Hepatocyte (in vitro differentiated cells): ENCODE measurements at regions not wholly inside any gene's neighbourhood (a gene's known extent, or its start where the extent isn't known, plus 50 kb on each side); places are given as distances from the start of the nearest gene placed in this dataset.

Experiments used
- CTCF ChIP-seq: fragments of 200-600 bp; sonication (generic); IDR thresholded peaks from 2 replicates; pipeline ENCODE4 v1.5.1; 2016; ENCODE audit warnings: antibody characterized with exemption, mild to moderate bottlenecking; ENCODE audit not compliant: poor library complexity
- EZH2phosphoT487 ChIP-seq: fragments of 200-600 bp; sonication (generic); IDR thresholded peaks from one replicate; pipeline ENCODE4 v1.6.1; 2018; ENCODE audit warnings: antibody characterized with exemption, mild to moderate bottlenecking, low read depth, moderate library complexity; ENCODE audit not compliant: unreplicated experiment, severe bottlenecking

- TF ChIP-seq CTCF (no peak), EZH2phosphoT487 (no peak)
Observed at GRCh38 chr6:97465877-97466561, 183.0 kb upstream of the MMS22L start.
